ENCODE measurements at regions not wholly inside any gene's neighbourhood (a gene's known extent, or its start where the extent isn't known, plus 50 kb on each side); places are given as distances from the start of the nearest gene placed in this dataset.
"Not testable (repeated sequence)": the region's sequence is repeated elsewhere in the genome, so short reads cannot be mapped to it uniquely, and the experiment has no call there.

DNA sequence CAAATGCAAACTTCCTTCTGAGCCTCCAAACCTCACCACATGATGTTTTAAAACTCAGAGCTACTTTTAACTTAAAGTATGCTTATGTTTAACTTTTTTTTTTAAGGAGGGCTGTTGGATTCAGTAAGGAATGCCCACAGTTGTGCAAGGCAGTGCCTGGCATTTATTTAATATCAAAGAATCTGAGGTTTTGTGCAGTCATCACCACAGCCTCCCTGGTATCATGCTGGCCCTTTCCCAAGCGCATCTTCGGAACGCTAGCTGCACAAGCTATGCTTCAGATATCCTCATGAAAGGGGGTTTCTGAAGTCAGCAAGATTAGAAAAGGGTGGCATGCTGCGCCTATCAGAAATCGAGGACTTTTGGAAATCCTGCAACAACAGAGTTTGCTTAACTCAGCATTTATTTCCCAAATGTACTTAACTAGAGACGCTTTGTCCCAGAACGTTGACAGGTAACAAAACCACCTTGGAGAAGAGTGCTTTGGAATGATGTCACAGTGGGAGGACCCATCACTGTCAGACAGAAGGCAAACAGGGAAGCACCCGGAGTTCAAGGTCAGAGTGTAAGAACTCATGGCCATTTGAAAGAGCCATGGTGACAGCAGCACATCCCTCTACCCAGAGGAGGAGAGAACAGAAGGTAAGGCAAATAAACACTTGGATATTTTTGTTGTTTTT, 120.2 kb upstream of the IGF1R start:
- DNase-seq = no peak

DNA sequence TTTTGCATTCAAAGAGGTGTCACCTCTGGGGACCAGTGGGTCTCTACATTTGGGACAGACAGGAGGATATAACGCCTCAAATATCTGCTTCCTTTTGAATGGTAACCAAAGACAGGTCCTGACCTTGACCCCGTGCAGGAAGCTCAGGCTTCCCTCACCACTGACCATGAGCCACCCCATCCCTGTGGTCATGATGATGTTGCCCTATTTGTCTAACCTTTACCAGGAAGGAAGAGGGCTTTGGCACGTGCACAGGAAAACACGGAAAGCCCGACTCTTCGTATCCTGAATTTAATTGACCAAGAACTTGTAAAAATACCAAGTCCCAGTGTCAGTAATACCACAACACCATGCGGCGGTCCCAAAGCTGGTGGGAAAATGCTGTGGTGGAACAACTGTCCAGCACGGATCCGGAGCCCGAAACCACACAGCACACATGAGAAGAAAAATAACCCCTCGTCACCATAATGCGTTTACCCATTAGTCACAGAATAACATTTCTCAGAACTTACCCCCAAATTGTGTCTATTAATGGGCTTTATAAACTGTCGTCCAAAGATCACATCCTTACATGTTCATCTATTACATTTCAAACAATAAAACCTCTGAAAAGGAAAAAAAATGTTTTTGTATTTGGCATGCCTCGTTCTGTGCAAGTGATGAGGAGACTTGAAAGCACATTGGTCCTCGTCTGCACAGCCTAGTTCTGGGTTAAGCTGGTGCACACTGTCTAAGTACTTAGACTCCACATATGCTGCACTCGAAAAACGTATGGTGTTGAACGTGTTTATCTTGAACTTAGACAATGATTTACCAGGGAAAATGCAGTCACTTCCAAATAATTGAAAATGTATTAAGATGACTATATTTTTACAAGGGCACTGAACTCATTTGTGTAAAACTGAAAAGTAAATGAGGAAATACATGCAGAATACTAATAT, 118.9 kb upstream of the IGF1R start:
- DNase-seq = no peak

DNA sequence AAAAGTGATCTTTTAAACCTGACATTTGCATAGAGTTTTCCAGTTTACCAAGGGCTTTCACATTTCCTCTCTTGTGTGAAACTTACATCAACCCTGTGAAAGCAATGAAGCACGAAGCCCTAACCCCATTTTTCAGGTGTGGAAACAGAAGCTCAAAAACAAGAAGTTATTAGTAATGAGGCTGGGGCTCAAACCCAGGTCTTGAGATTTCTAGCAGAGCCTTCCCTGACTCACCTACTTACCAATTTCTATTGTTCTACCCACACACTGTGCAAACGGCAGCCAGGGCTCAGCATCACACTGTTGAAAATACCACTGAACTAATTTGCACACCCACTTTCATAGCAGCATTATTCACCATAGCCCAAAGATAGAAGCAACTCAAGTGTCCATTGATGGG, 117.8 kb upstream of the IGF1R start:
- DNase-seq = no peak

DNA sequence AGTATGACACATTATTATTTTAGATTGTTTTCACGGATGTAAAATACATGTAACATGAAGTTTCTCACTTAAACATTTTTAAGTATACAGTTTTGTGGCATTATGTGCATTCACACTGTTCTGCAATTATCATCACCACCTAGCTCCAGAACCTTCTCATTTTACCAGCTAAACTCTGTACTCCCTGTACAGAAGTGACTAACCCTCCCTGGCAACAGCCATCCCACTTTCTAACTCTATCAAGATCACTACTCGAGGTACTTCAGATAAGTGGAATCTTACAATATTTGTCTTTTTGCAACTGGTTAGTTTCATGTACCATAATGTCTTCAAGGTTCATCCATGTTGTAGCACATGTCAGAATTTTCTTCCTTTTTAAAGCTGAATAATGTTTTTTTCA, 116.3 kb upstream of the IGF1R start:
- no peak for DNase-seq

DNA sequence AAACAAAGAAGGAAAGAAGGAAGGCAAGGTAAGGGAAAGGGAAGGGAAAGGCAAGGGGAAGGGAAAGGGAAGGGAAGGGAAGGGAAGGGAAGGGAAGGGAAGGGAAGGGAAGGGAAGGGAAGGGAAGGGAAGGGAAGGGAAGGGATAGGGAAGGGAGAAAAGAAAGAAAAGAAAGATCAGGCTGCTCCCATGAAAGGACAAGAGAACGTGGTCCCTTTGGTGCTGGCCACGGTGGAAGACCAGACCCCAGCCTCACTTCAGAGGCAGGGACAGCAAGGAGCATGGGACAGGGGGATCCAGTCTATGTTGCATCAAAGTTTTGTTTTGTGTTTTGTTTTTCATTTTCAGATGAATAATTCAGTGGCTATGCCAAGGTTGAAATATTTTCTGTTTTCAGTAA, 111.4 kb upstream of the IGF1R start:
- DNase-seq = no peak

DNA sequence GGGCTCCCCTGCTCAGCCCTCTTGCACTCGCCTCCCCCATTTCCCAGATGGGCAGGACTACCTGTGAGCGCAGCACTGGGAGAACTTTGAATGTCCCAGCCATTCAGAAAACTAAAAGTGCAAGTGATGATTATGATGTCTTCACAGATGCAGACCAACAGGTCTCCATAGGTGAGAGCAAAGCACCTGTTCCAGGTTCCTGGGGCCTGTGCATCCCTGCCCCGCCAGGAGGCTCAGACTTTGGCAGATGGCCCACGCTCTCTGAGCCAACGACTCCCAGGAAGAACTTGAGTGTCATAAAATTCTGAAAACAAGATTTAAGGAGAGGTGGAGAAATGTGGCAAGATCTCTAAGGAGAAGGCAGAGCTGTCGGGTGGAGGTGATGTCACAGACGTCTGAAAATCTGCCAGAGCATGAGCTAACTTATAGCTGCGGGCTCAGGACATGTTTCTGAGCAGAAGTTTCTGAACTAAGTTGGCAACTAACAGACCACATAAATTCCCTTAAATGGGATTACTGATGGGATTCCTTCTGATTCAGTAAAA, 110.8 kb upstream of the IGF1R start:
- no peak for DNase-seq

DNA sequence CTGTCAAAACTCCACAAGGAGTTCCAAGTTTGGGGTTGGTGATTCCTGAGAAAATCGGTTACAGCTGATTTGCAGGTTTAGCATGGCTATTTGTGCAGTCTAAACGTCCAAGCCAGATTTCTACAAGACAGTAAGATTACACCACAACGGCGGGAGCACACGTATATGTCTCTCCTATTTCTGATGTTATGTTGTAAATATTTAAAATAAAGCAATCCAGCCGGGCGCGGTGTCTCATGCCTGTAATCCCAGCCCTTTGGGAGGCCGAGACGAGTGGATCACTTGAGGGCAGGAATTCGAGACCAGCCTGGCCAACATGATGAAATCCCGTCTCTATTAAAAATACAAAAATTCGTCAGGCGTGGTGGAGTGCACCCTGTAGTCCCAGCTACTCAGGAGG, 106.8 kb upstream of the IGF1R start:
- no peak for DNase-seq

DNA sequence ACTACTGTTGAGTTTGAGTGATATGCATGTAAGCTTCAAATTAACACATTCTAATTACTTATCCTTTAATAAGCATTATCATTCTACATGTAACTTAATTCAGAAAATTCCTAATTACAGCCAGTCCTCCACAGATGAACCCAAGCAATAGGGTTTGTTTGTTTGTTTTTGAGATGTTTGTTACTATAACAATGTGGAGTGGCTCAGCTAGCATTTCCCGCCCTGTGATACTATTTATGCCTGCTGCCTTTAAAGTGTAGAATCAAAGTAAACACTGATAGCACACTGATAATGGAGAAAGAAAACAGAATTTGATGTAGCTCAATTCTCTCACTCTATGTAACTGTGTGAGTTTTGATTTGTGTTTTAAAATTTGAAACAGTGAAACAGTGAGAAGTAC, 105.1 kb upstream of the IGF1R start:
- DNase-seq = no peak

DNA sequence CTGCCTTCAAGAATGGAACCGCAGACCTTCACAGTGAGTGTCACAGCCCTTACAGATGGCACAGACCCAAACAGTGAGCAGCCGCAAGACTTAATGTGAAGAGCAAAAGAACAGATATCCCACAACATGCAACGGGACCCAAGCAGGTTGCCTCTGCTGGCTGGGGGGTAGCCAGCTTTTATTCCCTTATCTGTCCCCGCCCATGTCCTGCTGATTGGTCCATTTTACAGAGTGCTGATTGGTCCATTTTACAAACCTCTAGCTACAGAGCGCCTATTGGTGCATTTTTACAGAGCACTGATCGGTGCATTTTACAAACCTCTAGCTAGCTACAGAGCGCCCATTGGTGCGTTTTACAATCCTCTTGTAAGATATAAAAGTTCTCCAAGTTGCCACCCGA, 102.0 kb upstream of the IGF1R start:
- no peak for DNase-seq

DNA sequence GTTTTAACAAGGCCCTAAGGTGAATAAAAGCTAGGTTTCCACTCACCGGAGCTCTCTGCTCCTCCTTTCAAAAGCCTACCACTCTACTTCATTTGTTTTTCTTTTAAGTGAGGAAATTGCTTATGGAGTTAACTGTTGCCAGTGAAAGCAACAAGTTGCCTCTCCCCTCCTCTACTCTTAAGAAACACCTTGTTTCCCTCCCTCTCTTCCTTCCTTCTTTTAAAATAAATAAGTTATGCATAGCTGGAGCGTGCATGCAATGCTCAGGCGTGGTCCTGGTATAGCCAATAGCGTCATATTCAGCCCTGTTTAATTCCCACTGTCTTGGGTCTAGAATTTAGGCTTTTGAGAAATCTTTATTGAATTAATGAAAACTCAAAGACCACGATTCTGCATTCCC, 101.1 kb upstream of the IGF1R start:
- no peak for DNase-seq

DNA sequence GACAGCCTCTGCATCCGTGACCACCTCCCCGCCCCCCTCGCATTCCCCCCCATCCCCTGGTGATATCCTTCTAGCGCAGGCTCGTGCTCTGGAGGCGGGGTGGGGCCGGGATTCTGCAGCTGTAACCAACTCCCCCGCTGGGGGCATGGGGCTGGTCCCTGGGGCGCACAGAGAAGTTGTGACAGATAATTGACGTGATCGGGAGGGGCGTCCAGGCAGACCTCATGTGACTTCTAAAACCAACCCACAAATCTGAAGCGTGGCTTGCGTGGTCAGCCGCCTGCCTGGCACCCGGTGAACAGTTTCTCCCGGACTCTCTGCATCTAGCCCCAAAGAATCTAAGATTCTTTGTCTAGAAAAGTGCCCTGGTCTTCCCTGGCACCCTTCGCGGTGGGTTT, 100.6 kb upstream of the IGF1R start:
- no peak for DNase-seq

DNA sequence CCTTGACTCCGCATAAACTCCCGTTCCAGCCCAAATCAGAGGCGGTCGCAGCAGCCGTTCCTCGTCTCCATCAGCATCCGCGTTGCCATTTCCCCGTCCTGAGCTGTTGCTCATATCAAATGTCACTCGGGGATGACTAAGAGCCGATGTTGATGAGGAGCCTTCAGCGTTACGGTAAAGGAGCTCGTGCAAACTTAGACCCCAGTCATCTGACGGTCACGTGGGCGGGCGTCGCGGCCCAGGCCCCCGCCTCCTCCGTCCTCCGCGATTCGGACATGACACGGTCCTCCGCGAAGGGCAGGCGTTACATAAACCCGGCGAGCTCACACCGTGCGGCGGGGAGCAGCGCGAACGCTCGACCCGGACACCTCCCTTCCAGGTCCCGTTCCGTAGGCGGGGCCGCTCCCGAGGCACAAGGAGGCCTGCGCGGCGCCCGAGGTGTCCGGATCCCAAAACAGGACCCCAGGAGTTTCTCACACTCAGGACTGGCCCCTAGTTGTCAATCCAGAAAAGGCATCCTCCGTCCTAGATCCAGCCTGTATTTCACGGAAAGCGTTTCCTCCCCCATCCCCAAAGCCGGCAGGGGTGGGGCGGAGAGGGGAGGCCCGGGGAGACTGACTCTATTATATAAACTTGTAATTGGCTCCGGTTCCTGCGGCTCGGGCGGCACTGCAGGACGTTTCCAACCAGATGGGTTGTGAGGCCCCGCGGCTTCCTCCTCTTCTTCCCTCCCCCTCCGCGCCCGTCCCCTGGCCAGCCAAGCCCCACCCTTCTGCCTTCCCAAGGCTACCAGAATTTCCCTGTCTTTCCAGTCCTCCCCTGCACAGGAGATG, 100.0 kb upstream of the IGF1R start:
- no peak for DNase-seq

DNA sequence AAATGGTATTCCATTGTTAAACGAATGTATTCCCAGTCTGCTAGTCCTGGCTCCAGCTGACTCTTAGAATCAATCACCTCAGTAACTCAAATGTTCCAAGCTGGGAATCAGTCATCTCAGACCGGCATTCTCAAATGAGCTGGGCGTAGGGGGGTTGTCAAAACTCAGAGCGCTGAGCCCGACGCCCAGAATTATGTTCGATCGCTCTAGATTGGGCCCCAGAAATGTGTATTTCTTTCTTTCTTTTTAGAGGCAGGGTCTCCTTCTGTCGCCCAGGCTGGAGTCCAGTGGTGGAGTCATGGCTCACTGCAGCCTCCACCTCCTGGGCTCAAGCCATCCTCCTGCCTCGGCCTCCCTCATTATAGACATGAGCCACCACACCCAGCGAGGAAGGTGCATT, 99.3 kb upstream of the IGF1R start:
- no peak for DNase-seq

DNA sequence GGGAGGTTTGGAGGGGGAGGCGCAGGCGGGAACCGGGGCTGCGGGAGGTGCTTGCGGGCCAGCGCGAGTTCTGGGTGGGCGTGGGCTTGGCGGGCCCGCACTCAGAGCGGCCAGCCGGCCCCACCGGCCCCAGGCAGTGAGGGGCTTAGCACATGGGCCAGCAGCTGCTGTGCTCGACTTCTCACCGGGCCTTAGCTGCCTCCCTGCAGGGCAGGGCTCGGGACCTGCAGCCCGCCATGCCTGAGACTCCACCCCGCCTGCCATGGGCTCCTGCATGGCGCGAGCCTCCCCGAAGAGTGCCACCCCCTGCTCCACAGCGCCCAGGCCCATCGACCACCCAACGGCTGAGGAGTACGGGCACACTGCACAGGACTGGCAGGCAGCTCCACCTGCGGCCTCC, 98.6 kb upstream of the IGF1R start:
- no peak for DNase-seq

DNA sequence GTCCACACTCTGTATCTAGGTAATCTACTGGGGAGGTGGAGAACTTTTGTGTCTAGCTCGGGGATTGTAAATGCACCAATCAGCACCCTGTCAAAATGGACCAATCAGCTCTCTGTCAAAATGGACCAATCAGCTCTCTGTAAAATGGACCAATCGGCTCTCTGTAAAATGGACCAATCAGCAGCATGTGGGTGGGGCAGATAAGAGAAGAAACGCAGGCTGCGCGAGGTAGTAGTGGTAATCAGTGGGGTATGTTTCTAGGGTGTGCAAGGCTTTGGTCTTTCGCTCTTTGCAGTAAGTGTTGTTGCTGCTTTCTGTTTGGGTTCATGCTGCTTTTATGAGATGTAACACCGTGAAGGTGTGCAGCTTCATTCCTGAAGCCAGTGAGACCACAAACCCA, 98.0 kb upstream of the IGF1R start:
- DNase-seq = not testable (repeated sequence)

DNA sequence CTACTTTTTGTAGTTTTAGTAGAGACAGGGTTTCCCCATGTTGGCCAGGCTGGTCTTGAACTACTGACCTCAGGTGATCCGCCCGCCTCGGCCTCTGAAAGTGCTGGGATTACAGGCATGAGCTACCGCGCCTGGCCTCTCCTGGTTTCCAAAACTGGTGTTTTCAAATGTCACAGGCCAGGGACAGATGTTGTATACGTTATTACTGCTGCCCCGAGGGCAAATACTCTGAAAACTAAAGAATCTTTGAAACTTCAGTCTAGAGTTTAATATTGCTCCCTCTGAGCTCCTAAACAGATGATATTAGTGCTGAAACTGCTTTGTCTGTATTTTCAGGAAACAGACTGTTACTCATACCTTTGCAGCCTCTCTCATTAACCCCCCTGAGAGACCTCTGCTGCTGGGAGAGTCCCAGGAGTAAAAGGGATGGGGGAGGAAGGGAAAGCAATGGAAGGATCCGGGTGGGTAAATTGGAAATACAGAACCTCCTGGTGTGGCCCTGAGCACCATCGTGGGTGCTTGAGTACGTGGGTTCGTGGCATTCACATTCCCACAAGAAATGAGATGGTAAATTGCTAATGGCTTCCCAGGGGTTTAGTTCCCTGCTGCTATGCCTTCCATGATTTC, 96.3 kb upstream of the IGF1R start:
- DNase-seq = no peak

DNA sequence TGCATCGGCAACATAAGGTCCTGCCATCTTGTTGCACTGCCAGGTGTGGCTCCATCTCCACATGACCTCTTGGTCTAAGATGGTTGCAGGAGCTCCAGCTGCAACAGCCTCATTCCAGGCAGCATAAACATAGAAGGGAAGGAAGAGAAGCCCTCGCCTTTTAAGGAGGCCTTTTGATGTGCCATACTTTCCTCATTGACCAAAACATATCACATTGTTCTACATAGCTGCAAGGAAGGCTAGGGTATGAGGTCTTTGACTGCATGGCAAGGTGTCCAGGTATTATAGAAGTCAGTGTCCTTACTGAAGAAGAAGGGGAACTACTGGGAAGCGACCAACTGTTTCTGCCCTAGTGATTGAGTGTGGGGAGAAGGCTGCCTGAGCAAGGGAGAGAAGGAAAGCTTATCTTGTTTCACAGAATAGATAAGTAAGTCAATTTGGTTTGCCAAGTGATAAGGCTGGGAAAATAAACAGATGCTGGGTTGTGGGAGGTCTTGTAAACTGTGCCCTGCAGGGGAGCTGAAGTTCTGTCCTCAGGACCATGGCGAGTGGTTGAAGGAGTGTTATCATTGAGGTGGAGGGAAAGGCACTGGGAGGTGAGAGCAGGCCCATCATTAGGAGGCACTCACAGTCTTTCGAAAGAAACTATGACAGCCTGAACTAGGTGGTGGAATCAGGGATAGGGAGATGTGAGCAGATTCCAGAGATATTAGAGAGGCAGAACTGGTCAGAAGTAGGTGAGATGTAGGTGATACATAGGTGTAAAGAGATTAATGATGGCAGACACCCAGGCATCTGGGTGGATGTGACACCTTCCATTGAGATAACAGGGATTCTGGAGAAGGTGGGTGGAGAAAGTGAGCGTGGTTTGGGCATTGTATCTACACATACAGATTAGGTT, 93.8 kb upstream of the IGF1R start:
- DNase-seq = no peak

DNA sequence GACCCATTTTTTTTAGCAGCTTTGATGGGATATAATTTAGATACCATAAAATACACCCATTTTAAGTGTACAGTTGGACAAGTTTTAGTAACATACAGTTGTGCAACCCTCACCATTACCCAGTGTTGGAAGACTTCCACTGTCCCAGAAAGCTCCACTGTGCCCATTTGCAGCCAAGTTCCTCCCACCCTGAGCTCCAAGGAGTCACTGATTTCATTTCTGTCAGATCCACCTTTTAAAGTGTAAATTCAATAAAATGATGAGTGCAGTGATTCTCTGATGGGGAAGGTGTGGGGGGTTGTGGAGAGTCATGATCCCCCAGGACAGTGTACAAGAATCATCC, 93.2 kb upstream of the IGF1R start:
- DNase-seq = no peak

DNA sequence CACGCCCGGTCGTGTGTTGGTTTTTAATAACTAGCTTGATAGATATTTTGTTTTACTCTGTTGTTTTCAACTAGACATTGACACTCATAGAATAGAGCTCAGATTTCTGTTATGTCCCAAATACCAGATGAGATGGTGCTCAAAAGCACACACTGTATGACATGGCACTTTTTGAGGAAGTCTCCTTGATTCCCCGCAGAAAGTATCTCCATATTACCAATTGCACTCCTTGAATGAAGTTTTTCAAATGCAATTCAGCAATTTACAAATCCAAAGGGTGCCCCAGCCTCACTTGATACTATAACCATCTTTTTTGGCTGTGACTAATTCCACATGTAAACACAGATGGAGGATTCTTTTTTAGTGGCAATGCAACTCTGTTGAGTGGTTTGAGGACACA, 92.0 kb upstream of the IGF1R start:
- no peak for DNase-seq

DNA sequence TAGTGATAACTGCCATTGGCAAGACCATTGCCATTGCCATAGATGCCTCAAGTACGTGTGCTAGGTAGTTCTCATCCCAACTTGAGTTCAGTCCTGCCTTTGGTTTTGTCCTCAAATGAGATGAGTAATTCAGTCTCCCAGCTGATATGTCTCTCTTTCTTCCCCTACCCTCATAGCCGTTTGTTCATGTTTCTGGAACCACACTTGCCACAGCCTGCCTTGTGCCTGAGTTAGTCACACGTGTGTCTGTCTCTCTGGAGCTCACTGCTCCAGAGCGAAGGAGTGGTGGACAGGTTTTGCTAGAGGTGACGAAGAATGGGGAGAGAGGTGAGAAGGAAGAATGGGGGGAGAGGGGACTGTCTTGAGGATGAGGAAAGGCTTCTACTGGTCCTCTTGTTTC, 88.0 kb upstream of the IGF1R start:
- DNase-seq = no peak

DNA sequence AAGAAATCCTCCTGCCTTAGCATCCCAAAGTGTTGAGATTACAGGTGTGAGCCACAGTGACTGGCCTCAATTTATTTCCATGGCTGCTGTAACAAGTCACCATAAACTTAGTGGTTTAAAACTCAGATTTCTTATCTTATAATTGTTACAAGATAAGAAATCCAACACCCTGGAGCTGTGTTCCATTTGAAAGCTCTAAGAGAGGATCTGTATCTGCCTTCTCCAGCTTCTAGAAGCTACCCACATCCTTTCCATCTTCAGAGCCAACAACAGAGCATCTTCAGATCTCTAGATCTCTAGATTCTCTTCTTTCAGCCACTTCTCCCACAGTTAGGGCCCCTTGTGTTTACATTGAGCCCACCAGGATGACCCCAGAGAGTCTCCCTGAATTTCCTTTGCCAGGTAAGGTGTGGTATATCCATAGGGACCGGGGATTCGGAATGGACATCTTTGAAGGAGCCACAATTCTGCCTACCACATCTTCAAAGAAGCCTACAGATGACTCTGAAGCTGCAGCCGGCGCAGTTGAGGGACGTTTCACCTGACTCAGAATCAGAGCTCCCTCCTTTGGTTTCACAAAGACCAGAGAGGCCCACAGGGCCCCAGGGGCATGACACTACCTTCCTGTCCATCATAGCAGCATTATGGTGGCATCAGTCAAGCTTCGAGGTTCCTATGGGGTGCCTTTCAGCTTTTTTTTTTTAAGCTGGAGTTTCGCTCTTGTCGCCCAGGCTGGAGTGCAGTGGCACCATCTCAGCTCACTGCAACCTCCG, 87.0 kb upstream of the IGF1R start:
- no peak for DNase-seq
